ACHN (cell line): ENCODE measurements at regions not wholly inside any gene's neighbourhood (a gene's known extent, or its start where the extent isn't known, plus 50 kb on each side); places are given as distances from the start of the nearest gene placed in this dataset.
A peak's percentile ranks its signal among the peaks of the same experiment; 100 is the strongest.

Experiments used
- DNase-seq: peaks from one replicate; pipeline ENCODE4 v3.0.0-alpha.2; 2015
- in situ Hi-C: cut with HindIII; loops from 2 replicates; pipeline ENCODE4 v1.10.0; 2017; ENCODE audit warnings: low sequenced_read_pairs, low pct_ligation_motif_present, low pct_unique_long_range_greater_than_20kb

DNA sequence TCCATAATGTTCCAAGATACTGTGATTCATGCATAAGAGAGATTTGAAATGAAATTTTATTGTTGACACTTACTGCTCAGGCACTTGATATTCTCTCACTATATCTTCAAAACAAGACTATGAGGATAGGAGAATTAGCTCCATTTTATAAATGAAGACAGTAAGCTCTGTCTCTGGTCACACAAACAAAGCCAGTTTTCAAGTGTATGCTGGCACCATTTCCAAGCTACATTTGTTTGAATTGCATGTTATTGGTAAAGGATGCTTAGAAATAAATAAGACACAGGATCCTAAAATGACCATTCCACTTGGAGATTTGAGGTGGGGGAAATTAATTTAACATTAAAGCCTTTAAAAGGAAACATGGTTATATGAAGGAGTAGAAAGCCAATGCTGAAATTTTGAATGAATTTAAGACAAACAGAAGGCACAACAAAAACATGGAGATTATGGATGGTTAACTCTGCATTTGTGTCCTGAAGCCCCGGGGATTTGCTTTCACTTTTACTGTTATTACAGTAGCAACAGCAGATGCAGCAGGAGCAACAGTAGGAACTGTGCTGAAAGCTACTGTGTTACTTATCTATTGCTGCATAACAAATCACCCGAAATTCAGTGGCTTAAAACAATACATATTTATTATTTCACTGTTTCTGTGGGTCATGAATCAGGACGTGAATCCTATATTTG, 79.7 kb upstream of the ASTN2 start:
- peak; percentile 42 for DNase-seq

DNA sequence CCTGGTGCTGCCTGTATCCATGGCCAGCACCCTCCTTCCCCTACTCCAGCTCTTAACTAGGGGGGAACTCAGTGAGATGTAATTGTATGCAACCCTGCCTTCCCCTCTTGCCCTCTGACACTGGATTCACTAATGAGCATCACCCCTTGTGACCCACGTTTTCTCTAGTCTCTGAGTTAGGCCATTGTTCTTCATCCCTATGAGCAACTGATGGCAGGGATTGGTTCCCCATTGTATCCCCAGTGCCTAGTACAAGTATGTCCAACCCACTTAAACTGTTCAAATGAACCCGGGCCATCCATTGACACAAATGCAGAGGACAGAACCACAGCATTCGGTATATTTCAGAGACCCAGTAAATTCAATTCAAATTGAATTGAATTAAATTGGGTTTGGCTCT, 77.6 kb upstream of the ASTN2 start:
- DNase-seq: no peak
- in situ Hi-C loops: no loop called here

More for the DNA sequence above, 79.7 kb upstream of the ASTN2 start:
- in situ Hi-C loops: no loop called here

DNA sequence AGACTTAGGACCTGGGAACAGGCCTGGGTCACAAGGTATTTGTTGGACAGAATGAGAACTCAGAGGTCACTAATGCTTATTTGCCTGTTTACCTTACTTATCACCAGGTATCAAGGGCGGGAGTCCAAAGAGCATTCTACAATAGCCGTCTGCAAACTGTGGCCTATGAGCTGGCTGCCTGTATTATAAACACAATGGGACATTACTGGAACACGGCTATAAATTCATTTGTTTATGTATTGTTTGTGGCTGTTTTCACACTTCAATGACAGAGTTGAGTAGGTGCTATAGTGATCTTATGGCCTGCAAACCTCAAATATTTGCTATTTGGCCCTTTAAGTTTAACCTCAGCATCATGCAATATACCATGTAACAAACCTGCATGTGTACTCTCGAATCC, 76.6 kb upstream of the ASTN2 start:
- DNase-seq: no peak
- in situ Hi-C loops: no loop called here

DNA sequence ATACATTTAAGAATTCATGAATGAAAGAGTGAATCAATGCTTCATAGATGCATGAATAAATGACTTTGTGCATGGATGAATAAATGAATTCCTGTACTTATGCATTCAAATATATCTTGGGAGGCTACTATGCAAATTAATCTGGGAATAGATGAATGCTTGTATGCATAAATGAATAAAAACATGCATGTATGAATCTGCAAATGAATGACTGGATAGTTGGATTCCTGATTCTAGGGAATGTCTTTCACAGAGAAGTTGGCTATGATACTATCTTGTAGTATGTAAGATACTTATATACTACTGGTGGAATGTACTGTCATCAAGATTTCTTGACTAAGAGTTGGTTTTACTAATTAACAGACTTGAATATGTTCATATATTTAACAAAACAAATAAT, 75.3 kb upstream of the ASTN2 start:
- in situ Hi-C loops: no loop called here
- no peak for DNase-seq

DNA sequence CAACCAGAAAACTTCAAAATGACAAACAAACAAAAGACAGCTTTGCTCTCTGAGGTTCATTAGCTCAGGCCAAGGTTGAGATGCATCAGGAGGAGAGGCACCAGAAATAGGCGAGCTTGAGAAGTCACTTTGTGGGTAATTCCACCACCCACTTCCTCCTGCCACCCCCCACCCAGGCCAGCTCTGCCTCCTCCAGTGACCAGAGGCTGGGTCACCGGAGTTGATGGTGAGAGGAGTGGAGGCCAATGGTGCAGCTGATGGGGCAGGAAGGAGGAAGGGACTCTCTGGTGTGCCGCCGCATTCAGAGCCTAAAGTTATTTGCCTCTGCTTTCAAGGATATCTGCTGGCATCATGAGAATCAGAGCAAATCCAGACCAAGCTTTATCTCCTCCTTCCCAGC, 73.8 kb upstream of the ASTN2 start:
- no peak for DNase-seq
- in situ Hi-C loops: no loop called here

DNA sequence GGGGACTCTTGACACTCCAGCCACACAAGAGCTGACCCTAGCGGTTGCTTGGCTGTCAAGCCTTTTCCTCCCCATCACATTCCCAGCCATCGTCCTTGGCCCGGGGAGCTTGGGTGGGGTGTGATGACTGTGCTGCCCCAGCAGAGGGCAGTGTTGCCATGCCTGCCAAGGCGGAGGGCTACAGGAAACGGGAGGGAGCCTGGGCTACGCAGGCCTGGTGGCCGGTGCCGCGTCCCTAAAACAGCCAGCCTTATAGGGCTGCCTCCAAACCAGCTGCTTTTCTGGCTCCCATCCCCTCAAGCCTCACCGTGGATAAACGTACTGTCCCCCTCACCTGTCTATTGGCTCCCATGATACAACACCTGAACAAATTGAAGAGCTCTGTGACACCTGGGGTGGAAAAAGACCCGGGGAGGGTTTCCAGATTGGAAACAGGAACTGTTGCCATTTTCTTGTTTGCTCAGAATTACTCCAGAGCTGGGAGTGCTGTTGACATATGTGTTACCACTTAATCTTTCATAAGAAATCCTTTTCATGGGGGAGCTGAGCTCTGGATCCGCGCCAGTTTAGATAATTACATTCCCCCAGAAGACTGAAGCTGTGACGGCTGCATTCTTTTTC, 72.8 kb upstream of the ASTN2 start:
- in situ Hi-C loops: no loop called here
- DNase-seq: peak; percentile 76

DNA sequence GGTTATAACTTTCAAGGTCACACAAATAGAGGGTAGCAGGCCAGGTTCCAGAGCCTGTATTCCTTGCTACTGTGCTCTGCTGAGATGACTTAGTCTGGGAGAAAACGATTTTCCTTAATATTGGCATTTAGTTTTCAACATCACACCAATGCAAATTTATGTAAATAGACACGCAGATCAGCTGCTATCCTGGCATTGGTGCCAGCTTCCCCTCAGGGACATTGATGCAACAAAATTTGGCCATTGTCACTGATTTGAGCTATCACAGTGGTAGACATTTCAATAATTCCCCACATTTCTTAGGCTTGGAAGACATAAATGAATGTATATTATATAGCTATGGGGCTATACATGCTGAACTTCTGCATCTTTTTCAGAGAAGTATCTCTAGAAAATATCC, 71.6 kb upstream of the ASTN2 start:
- no peak for DNase-seq
- in situ Hi-C loops: no loop called here

DNA sequence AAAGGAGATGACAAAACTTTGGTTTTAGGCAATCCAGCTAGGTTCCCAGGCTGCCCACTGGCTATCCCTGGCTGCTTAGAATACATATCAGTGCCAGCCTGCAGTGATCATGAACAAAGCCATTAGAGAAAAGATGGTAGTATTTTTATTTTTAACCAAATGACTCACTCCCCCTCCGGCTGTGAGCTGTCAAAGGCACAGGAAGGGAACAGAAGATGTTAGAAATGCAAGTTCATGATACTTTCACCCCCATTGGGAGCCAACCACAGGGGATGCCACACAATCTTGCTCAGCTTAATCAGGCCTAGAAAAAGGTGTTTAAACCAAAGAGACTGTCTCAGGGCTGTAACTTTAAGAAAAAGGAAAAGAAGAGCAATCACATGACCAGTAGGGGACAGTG, 70.3 kb upstream of the ASTN2 start:
- in situ Hi-C loops: no loop called here
- no peak for DNase-seq

DNA sequence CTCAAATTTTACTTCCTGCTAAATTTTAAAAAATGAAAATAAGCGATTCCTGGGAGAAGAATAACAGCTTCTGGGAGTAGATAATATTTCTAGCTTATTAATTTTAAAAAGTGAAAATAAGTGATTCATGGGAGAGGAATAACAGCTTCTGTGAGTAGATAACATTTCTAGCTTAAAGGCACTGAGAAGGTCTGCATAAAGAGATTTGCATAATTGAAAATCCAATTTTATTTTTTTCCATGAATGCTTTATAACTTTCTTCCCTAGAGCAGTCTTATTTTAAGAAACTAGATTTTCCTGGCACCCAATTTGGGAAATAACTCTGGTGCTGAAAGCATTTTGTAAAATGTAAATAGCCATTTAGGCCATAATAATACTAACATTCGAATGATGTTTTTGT, 65.9 kb upstream of the ASTN2 start:
- in situ Hi-C loops: no loop called here
- no peak for DNase-seq

DNA sequence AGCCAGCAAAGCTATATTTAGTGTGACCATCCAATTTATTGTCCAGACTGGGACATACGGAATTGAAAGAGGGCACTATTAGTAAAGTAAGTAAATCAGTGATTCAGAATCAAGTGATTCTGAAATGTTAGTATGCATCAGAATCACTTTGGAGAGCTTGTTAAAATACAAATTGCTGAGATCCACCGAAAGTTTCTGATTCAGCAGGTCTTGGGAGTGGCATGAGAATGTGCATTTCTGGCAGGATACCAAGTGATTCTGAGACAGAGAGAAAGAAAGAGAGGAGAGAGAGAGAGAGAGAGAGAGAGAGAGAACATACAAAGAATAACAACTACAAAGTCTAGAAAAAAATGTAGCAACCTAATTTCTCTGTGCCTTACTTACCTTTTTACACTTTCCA, 65.4 kb upstream of the ASTN2 start:
- in situ Hi-C loops: no loop called here

DNA sequence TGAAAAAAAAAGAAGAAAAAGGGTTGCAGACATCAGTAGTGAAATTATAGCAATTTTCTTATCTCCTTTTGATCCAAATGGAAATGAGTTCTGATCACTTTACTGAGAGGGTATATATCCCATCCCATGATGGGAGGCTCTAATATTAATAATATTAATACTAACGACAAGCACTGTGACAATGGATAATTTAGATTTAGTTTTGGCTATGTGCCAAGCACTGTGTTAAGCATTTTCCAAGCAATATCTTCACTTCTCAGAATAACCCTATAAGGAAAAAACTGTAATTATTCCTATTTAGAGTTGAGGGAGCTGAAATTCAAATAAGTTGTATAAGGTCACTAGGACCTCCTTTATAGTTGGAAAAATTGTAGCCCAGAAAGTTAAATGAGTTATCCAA, 58.4 kb upstream of the ASTN2 start:
- in situ Hi-C loops: no loop called here
- DNase-seq: no peak

More for the DNA sequence above, 65.4 kb upstream of the ASTN2 start:
- DNase-seq: no peak

DNA sequence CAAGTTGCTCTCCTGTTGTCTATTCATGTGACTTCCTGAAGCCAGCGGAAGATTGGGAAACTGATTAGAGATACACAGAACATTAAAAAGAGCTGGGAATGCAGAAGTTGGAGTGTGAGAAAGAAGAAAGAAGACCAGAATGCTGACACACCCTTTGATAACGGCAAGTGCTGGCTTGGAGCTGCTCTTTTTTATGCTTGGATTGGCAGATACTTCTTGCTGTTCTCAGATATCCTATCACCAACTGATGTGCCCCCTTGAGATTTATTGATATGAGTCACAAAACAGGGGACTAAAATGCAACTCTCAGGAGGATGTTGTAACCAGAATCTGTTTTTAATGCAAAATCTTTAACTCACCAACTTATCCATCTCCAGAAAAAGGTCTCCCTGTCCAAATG, 56.0 kb upstream of the ASTN2 start:
- in situ Hi-C loops: no loop called here

DNA sequence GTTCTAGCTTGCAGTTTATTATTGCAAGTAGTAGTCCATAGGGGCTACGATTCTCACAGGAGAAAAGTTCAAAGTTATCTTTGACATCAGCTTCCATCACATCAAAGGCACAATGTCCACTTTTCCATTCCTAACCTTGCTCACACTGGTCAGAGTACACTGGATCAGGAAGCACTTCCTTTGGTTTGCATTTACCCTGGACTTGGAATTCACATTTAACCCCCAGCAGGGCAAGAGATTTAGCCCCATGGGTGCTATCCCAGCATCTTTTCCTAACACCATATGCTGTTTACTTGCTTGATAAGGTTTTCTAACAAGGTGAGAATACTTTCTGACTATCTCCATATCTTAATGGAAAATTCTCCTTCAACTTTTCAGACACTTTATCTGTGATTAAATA, 55.6 kb upstream of the ASTN2 start:
- in situ Hi-C loops: no loop called here

More for the DNA sequence above, 56.0 kb upstream of the ASTN2 start:
- DNase-seq: no peak

DNA sequence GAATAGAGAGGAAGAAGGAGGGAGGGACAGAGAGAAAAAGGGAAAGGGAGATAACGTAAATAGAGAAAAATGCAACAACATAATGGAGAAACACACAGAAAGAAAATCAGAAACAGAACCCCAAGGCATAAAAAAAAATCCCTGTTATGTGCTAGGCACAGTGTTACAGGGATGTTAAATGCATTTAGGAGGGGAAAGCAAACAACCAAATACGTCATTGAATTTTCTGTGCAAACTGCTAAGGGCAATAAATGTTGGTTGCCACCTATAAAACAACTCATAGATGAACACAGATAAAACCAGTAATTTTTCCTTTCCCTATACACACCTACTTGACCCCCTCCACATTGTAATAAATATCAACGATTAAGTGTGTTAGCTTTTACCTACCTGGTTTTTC, 51.3 kb upstream of the ASTN2 start:
- DNase-seq: no peak
- in situ Hi-C loops: no loop called here

More for the DNA sequence above, 55.6 kb upstream of the ASTN2 start:
- DNase-seq: no peak

DNA sequence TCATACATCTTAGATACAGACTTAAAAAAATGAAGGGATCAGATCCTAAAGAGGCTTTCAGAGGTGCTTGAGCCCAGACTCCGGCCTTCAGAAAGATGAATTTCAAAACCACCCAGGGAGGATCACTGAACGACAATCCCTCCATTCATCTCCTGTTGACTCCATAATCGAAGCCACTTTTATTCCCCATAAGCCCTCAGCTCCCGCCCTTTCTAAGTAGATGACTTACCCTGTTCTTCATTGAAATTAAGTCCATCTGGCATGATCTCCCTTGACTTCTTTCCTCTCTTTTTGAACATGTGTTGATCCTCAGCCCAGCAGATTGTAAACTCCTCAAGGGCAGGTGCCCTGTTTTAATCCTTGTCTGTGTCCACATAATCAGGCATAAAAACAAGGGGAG, 50.8 kb upstream of the ASTN2 start:
- in situ Hi-C loops: no loop called here
- DNase-seq: no peak

DNA sequence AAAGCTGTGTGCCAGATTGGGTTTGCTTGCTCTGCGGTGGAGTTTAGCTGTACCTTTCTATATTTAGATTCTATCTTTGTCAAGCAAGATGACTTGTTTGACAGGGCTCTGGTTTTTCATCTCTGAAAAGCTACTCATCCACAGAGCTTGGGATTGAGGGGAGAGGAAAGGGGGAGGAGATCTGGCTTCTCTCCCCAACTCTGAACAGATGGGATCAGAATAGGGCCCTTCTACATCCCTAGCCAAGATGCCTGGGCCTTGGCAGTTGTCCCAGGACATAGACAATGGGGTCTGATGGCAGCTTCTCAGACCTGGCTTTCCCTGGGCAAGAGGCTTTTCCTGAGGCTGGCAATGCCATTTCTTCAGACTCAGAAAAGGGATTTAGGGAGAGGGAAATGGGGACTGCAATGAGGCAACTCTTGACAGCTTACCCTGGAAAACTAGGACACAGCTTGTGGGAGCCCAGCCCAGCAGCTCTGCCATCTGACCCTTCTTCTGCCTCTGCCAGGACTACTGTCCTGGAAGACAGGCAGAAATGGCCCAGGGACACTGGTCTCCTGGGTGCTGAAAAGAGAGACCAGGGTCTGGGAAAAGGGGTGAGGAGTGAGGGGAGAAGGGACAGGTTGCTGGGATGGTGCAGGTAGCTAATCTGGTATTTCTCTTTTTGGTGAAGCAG, 50.2 kb upstream of the ASTN2 start:
- in situ Hi-C loops: no loop called here
- DNase-seq: no peak
